8988T (cell line): ENCODE measurements at regions not wholly inside any gene's neighbourhood (a gene's known extent, or its start where the extent isn't known, plus 50 kb on each side); places are given as distances from the start of the nearest gene placed in this dataset.
"Not testable (repeated sequence)": the region's sequence is repeated elsewhere in the genome, so short reads cannot be mapped to it uniquely, and the experiment has no call there.

Experiments used
- DNase-seq: peaks from one replicate; pipeline ENCODE4 v3.0.0; 2011

- DNase-seq, result no peak
Observed at GRCh38 chr3:109678600-109678999, 341.3 kb upstream of the DPPA4 start.

GRCh38 chr3:109679664-109680063 is 342.3 kb upstream of the DPPA4 start:
- DNase-seq, result no peak

DNA sequence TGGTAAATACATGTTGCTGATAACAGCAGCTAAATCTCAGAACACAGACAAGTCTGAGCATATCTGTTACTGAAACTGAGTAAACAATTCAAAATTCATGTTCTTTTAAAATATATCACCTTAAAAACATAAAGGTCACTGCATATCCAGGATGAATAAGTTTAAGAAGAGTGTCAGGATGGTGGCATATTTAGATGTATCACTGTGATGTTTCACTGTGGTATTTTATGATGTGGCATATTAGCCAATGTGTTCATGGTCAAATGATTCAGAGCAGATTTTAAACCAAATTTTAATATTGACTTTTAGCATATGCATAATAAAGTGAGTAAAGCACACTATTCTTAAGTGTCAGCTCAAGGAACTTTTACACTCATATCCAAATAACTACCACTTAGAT is 346.4 kb upstream of the DPPA4 start:
- no peak for DNase-seq

DNA sequence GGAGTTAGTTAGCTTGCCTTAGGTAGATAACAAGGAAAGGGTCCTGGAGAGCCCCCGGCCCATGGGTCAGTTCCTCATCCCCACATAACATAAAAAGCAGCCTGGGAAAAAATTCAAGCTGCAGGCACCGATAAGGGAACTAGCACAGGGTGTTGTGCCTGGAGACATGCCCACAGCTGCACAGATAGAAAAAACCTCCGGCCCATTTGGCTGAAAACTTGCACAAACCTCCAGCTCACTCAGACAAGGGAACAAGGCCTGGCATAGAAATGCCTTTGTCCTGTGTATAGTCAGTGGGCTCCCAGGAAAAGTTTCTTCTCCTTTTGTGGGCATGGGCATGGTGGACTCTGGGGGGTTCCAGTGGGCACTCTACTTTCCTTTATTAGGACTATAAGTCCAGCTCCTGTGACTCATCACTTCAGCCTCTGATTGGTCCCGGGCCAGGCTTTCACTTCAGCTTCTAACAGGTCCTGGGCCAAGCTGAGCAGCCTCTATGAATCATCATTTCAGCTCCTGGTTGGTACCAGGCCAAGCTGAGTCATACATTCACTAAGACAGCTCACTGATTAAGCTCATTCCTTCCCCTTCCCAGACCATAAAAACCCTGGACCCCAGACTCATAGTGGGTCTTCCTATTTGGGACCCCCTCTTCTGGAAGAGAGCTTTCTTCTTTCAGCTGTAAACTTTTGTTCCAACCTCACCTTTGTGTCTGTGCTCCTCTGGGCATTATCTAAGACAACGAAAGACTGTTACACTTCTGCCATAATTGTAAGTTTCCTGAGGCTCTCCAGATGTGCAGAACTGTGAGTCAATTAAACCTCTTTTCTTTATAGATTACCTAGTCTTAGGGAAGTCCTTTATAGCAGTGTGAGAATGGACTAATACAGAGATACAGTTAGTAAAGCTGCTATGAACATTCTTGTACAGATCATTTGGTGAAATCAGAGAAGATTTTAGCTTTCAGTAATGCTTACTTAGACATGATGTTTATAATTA is 348.0 kb upstream of the DPPA4 start:
- peak; percentile 16 for DNase-seq

GRCh38 chr3:109687626-109688025 is 350.3 kb upstream of the DPPA4 start:
- DNase-seq, result no peak

DNA sequence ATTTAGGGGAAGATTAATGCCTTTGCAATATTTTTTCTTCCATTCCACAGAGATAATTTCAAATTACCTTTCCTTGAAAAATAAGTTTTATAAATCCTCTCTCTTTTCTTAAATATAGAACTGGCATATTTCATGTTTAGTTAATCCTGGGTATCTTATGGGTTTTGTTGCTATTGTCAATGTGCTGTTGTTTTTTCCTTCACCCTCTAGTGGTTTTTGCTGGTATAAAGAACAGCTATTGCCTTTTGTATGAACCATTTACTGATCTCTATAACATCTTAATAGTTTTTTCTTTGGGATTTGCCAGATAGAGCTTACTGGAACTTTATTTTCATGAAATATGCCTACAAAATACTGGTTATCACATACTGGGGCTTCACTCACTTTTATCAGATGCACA is 359.6 kb upstream of the DPPA4 start:
- no peak for DNase-seq

DNA sequence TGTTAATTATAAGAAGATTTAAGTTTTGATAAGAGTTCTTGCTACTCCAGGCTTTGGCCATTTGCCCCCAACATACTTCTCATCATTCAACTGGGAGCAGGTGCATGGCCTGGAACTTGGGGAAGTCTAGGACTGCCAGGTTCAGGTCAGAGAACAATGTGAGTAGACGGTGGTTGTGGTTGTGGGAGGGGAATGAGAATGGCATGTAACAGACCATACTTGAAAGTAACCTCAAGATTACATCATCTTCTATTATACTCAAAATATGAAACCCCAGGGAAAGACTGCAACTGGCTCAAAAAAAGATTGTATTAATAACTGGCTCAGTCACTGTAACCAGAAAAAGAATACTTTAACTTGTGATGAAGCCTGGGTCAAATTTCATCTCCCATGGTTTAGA is 364.9 kb upstream of the DPPA4 start:
- no peak for DNase-seq

DNA sequence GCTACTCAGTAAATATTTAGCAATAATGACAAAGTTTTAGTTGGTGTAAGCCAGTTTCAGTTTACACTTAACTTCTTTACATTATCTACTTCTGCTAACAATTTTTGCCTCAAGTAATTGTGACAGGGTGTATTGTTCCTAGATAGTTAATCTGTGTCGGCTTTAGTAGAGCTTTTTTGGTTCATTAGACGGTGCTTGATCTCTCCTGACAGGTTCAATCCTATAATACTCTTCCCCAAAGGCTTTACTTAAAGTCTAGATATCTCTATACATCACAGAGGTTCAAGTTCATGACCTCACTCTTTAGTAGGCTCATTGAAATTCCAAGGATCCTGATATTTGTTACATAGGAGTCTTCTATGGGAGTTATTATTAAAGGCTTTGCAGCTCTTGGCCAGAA is 365.6 kb upstream of the DPPA4 start:
- no peak for DNase-seq

GRCh38 chr3:109705133-109705532 is 367.8 kb upstream of the DPPA4 start:
- DNase-seq, result not testable (repeated sequence)

DNA sequence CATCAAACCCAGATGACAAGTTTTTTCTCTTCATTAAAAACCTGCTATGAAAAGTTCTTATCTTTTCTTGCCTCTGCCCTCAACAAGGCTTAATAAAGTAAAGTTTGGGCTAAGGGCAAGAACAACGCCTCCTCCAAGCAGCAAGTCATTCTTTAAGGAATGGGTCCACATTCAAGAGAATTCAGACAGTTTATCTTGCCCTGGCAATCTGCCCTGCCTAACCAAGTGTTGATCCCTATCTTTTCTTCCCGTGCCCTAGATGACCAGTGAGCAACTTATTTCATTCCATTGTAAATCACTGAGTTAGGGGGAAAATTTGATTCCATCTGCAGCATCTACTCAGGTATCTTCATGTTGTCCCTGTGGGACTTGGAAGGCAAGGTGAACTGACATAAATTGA is 370.3 kb upstream of the DPPA4 start:
- DNase-seq, result no peak

DNA sequence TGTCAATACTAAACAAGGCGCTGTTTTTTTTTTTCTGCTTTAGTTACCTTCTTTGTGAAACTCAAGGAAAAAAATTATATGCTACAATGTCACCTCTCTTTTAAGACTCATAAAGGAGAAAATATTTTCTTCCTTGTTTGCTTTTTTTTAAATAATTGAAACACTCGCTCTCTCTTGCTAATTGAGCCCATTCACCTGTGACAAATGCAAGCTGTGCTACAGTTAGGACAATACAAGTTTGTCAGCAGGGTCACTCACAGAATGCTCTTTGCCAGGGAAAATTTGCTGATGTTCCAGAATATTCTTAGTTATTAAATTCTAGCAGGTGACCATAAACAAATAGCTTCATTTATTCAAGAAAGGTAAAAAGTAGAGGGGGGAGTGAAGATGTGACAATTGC is 375.9 kb upstream of the DPPA4 start:
- no peak for DNase-seq

DNA sequence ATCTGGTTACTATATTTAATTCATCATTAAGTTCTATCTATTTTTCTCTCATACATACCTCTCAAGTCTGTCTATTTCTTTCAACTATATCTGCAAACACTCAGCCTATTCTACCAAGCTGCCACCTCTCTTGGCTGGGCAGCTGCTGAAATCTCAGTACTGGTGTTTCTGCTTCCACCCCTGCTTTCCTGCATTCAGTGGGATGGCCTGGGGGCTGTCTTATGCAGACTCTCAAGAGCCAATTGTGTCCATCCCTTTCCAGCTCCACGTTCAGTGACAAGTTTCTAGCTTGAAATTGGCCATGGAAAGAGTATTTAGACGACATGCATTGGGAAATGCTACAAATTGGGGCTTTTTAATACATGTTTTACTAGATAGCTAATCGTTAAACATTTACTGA is 378.4 kb upstream of the DPPA4 start:
- DNase-seq, result no peak

- no peak for DNase-seq
Observed at GRCh38 chr3:109718850-109719249, 381.5 kb upstream of the DPPA4 start.

DNA sequence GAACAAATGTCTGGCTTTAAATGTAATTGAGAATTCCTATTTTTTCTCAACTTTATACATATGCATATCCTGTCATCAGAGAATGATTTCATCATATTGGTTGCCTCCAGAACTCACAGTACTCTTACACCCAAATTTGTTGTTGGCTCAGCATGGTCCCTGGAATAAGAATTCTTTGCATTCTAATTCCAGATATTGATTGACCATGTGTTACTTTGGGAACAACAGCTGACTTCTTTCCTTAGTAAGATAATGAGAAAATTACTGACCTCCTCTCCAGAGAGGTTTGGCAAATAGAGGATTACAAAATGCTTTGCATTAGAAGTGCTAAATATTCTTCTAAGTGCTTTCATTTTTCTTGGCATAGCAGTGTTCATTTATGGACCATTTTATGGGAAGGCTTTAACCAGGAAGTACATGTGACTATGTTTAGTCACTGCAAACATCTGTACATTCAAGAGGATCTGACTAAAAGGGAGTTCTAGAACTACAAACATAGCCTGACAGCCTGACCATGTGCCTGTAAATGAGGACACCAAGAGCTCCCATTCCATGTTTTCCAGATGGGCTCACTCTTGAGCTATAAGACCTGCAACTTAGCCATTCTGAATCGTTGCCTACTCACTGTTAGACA is 391.6 kb upstream of the DPPA4 start:
- DNase-seq, result no peak

- no peak for DNase-seq
Observed at GRCh38 chr3:109731639-109732473, 394.5 kb upstream of the DPPA4 start.

- DNase-seq, result no peak
Observed at GRCh38 chr3:109743981-109744380, 406.6 kb upstream of the DPPA4 start.

DNA sequence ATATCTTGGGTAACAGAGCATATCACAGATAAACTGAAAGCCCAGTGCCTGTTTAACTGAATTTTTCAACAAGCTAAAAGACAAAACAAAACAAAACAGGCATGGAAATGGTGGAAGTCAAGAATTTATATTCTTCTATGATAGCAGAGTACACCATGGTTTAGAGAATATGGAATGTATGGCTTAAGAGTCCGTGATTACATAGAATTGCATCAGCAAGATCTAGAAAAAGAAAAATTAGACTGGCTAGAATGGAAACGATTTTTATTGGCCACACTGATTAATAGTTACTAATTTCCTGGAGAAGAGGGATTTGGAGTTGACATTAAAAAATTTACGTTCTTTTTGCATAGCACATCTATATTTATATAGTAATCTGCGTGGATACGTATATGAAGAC is 435.2 kb upstream of the DPPA4 start:
- DNase-seq, result no peak

GRCh38 chr3:109774108-109774507 is 436.8 kb upstream of the DPPA4 start:
- DNase-seq, result no peak

DNA sequence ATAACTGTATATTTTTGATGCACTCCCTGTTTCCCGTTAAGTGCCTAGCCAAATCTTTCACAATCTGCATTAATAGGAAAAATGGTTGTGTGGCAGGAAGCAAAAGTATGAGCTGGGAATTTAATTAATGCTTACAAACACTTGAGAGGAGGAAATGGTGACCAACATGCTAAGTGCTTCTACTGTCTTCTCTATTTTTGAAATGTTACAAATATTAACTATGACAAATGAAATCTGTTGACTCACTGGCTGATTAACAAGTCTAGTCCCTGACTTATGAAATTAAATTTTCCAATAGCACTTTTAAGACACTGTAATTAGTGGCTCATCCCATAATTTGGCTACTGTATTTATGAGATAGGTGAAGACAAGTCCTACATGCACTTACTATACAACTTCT is 446.9 kb upstream of the DPPA4 start:
- DNase-seq, result no peak

GRCh38 chr3:109784852-109785631 is 447.7 kb upstream of the DPPA4 start:
- DNase-seq, result no peak

GRCh38 chr3:109803274-109803673 is 465.9 kb upstream of the DPPA4 start:
- no peak for DNase-seq

GRCh38 chr3:109804697-109805096 is 467.4 kb upstream of the DPPA4 start:
- no peak for DNase-seq

GRCh38 chr3:109806929-109807328 is 469.6 kb upstream of the DPPA4 start:
- DNase-seq, result peak; percentile 14
